DMS114 treated with DMSO at 0.1 percent for 48 hours (cell line): ENCODE measurements at regions not wholly inside any gene's neighbourhood (a gene's known extent, or its start where the extent isn't known, plus 50 kb on each side); places are given as distances from the start of the nearest gene placed in this dataset.
"Not testable (repeated sequence)": the region's sequence is repeated elsewhere in the genome, so short reads cannot be mapped to it uniquely, and the experiment has no call there.

ENCODE experiments used
- DNase-seq: peaks from one replicate; lab custom pipeline; 2025; ENCODE audit not compliant: unreplicated experiment; lab: John Stamatoyannopoulos, UW

DNA sequence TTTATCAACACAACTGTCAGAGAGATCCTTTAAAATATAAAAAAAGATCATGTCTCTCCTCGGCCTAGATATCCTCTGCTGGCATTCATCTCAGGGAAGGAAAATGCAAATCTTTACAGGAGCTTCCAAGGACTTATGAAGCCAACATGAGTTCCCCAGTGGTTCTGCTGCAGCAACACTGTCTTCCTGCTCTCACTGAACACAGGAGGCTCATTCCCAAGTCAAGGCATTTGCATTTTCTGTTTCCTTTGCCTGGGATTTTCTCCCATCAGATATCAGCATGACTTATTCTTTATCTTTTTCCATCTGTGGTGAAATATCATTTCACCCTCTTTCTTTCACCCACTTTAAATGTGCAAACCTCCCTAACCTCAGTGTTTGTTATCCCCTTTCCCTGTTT is 513.8 kb upstream of the ZP4 start:
- DNase-seq = no peak

DNA sequence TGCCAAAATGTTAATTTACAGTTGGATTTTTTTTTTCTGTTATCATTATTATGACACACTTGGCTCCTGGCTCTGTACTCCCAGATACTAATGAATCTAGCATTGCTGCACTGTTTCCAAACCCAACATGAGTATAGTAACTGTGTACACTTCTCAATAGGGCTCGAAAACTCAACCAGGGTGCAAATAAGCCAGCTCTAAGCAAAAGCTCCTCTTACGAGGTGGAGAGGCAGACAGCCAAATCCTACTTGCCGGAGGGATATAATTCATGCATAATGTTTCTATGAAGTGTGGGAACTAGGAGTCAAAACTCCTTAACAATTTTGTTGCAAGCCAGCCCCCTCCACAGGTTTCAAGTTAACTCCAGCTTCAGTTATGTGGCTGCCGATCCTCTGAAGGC is 510.4 kb upstream of the ZP4 start:
- no peak for DNase-seq

DNA sequence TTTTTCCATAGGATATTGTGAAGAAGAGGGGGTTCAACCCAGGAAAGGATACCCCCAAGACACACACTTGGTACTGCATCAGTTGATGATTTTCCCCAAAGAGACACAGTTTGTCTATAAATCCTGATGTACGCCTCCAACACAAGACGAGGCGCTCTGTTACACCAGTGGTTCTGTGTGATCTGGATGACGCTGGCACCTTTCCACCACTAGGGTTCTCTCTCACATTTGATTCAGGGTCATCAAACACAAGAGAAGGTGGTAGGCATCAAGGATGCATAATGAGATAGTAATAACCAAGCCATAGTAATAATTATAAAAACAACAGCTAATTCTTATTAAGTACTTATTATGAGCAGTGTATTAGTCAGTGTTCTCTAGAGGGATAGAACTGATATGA is 508.8 kb upstream of the ZP4 start:
- no peak for DNase-seq

DNA sequence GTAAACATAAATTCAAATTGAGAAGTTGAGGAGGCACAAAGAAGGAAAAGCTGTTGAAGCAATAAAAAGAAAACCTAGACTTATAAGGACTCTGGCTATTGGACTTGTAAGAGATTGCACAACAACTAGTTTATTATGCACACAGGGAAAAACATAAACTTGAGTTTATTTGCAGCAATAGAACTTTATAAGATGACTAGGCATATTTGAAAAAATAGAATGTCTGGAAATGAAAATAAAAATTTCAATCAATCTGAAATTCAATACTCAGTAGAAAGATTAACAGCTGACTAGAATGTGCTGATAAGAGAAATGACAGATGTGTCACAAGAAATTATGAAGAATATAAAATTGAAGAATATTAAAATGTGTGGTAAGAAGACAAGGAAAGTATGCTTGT is 505.4 kb upstream of the ZP4 start:
- no peak for DNase-seq

DNA sequence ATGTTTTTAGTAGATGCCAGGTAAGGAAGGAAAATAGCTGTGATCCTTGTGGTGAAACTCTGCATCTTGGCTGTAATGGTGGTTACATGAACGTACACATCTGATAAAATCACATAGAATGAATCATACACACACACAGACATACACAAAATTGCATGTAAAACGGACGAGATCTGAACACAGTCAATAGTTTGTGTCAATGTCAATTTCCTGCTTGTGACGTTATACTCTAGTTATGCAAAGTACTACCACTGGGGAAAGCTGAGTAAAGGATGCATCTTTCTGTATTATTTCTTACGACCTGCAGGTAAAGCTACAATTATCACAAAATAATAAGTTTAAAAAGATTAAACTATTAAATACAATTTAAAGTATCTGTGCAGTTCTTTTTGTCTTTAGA is 493.7 kb upstream of the ZP4 start:
- DNase-seq = no peak

DNA sequence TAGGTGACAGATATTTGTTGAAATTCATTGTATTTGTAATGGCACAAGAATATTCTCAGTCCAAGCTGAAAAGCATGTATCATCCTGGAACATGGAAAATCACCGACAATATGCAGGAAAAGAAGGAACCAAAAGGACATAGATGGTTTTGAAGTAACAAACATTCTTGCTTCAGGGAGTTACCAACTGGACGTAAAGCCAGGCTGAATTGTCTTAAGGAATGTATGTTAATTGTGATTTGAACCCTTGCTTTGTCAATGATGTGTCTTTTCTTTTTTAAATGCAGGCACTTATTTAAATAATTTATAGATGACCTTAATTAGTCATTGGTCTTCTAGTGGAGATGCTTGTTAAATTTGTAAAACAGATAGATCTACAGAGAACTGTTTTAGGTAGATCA is 489.4 kb upstream of the ZP4 start:
- DNase-seq = no peak

DNA sequence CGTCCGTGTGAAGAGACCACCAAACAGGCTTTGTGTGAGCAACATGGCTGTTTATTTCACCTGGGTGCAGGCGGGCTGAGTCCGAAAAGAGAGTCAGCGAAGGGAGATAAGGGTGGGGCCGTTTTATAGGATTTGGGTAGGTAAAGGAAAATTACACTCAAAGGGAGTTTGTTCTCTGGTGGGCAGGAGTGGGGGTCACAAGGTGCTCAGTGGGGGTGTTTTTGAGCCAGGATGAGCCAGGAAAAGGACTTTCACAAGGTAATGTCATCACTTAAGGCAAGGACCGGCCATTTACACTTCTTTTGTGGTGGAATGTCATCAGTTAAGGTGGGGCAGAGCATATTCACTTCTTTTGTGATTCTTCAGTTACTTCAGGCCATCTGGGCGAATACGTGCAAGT is 488.7 kb upstream of the ZP4 start:
- not testable (repeated sequence) for DNase-seq

DNA sequence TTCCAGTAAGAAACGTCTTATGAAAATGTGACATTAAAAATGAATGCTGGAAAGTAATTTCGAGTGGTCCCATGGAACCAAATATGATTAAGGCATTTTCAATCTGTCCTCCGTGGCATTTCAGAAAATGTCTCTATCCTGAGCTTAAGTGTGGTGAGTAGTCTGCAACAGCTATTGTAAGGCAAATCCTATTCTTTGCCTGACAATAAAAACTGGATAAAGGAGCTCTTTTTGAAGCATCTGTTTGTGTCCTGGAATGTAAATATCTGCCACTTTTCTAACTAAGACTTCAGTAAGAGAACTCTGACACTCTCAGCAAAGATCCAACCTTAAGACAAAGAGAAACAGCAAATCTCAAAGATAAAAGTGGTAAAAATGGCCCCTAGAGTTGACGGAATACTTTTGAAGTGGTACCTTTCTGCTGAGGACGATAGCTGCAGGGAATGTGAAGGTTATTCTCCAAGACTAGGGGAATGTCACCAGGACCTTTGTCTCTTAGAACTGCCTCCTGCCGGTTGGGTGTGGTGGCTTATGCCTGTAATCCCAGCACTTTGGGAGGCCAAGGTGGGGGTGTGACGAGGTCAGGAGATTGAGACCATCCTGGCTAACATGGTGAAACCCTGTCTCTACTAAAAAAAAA is 486.7 kb upstream of the ZP4 start:
- DNase-seq = no peak

DNA sequence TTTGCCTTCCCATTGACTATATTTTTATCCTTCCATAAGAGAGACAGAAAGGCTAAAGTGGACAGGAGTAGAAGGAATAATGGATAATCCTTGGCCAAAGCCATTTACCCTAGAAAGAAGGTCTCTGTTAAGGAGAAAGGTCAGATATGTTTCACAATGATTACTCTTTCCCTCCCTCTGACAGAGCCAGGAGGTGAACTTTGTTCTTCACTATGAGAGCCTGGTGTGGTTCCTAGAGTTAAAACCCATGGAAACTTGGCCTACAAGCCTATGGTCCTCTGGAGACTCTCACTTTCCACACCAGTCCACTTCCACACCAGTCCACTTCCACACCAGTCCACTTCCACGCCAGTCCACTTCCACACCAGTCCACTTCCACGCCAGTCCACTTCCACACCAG is 479.9 kb upstream of the ZP4 start:
- DNase-seq = no peak

DNA sequence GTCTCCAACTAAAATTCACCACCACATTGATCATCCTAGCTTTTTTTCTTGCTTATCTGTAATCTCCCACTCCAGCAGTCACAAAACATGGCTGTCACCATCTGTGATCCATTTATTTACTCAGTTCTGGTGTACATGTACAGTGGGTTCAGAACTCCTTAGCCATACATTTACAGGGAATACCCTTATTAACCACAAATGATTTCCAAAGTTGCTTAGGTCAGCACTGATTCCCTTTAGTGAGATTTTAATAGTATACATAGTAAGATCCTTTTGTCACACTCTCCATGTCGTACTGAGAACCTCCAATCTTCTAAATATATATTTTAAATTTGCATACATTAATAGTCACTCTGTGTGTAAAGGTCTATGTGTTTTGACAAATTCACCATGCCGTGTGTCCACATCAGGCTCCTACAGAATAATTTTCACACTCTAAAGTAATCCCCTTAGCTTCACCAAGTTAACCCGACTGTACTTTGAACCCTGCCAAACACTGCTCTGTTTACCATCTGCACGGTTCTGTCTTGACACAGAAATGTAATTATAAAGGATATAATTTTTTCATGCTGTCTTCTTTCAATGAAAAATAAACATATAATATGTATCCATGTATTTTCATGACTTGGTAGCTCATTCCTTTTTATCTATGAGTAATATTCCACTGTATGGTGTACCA is 473.6 kb upstream of the ZP4 start:
- DNase-seq = no peak

DNA sequence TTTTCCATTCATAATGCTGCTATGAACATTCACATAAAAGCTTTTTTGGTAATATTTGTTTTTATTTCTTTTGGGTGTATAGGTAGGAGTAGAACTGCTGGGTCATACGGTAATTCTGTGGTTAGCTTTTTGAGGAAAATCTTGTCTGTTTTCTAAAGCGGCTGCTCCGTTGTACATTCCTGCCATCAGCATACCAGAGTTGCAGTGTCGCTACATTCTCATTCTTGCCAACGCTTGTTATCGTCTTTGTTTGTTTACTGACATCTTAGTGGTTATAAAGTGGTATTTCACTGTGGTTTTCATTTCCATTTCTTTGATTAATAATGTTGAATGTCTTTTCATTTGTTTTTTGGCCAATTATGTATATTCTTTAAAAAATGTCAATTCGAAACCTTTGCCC is 469.8 kb upstream of the ZP4 start:
- DNase-seq = no peak

DNA sequence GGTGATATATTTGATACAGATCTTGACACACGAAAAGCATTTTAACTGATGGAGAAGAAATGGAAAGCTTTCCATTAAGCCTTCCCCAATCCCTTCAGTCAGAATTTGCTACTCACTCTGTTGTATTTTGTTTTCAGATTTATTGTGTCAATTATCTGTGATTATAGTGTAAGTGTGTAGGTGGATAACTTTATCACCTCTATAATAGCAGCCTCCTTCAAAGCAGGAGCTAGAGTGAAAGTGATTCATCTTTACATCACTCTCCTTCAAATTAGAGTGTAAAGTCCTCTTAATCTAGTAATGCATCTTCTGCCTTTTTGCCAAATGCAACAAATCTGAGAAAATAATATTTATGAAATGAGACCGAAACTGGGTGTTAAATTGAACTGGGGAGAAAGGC is 459.7 kb upstream of the ZP4 start:
- DNase-seq = no peak

DNA sequence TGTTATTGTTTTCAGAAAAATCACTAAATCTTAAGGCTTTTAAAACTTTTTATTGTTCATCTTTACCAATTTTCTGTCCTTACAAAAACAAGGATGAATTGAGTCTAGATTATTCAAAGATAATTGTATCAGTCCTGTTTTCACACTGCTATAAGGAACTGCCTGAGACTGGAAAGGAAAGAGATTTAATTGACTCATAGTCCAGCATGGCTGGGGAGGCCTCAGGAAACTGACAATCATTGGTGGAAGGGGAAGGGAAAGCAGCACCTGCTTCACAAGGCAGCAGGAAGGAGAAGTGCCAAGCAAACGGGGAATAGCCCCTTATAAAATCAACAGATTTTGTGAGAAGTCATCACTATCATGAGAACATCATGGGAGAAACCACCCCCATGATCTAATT is 455.6 kb upstream of the ZP4 start:
- DNase-seq = no peak

DNA sequence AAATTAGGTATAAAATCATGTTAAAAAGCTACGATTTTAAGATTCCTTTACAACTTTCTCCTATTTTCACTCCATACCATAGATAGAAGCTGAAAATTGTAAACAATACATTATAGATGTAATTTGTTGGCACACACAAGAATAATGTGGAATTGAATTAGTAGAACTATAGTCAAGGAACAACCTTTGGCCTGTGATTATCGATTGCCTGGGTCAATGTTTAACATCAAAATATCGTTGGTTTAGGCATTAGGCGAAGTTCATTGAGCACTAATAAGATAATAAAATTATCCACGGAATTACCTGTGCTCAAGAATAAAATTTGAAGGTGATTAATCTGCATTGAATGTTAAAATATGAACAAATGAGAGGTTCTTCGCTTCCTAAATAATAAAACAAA is 455.1 kb upstream of the ZP4 start:
- no peak for DNase-seq

DNA sequence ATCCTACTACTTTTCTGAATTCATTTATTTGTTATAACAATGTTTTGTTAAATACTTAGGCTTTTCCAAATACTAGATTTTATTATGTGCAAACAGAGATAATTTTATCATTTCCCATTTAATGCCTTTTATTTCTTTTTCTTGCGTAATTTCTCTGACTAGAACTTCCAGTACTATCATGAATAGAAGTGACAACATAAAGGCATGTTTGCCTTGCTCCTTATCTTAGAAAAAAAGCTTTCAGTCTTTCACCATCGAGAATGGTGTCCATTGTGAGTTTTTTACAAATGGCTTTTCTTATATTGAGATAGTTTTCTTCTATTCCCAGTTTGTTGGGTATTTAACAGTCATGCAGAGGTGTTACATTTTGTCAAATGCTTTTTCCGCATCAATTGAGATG is 453.1 kb upstream of the ZP4 start:
- no peak for DNase-seq

DNA sequence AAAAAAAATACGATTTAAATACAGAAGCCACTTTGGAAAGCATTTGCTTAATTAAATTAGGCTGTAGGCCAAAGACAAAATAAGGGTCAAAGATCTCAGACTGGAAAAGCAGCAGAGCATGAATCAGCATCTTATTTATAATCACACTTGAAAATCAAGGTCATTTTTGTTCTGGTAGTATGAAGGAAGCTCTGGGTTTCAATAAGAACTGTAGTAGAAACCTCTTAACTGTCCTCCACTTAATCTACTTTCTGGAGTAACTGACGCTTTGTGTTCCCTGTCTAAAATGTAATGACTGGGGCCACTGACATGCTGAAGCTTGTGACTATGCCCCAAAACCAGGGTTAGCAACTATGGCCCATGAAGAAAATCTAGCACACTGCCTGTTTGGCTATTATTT is 450.7 kb upstream of the ZP4 start:
- no peak for DNase-seq

DNA sequence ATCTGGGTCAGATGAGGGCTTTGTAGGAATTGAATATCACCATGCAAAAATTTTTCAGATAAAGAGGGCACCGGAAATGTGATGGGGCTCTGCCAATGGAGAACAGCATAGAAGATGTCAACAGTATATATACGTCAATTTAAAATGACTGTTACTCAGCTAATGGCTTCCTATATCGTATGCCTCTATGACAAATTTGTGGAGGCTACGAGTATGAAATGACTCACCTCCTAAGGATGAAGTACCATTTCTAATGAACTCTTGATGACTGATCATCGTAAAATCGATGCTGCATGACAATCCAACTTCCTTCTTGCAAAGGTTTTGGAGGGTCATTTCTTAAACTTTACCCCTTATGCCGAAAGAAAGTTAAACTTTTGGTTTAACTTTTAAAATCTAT is 450.3 kb upstream of the ZP4 start:
- no peak for DNase-seq

DNA sequence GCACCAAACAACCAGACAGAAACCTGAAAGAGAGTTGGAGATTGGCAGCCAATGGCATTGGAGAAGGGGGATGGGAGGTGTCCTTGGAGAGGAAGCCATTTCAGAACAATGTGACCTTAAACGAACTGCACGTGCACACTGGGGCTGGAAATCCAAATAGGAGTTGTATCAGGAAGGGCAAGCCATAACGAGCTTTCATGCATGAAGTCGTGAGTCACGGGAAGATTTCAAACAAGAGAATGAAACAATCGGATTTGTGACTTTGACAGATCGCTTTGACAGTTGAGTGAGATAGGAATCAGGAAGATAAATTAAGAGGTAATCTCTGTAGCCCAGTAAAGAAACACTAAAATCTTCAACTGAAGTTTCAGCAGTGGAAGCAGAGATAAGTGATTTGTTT is 445.8 kb upstream of the ZP4 start:
- DNase-seq = no peak

DNA sequence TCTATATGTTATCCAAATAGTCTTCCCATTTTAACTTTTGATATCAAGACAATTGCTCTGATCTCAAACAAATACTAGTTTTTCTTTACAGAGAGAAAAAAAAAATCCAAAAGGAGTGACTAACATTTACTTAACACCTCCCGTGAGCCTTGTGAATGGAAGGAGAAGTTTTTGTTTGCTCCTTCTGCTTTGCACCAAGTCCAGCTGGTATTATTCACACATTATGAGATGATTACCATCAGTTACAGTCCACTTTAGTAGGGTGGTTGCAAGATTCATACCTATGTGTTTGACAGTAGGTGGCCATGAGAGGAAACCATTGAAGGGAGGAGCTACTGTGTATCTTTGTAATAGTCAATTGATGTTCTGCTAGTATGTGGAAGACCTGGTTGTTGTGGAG is 443.4 kb upstream of the ZP4 start:
- DNase-seq = no peak

DNA sequence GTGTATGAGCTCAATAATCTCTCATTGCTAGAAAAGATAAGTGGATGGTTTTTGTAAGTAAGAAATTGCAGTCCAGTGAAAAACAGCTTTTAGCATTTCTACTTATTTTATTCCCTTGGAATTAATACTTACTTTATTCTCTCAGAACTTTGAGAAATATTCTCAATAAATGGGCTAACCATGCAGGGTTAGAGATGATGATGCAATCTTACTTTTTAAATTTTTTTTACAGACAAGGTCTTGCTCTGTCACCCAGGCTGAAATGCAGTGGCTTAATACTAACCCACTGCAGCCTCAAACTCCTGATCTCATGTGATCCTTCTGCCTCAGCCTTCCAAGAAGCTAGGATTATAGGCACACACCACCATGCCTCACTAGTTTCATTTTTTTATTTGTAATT is 440.8 kb upstream of the ZP4 start:
- no peak for DNase-seq

DNA sequence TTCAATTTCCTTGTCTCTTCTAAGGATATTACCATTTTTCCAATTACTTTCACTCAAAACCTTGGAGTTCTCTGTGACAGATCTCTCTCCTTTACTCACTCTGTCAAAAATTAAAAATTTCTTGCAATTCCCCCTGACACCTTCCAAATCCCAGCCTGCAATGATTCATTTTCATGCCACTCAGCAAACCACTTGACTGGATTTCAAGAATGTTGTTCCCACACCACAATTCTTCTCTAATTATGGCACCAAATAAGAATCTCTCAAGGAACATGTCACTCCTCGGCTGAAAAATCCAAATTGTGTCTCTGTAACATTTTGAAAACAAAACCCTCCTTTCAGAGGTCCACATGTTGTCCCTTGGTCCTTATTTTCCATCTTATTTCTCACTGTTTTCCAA is 438.9 kb upstream of the ZP4 start:
- no peak for DNase-seq

DNA sequence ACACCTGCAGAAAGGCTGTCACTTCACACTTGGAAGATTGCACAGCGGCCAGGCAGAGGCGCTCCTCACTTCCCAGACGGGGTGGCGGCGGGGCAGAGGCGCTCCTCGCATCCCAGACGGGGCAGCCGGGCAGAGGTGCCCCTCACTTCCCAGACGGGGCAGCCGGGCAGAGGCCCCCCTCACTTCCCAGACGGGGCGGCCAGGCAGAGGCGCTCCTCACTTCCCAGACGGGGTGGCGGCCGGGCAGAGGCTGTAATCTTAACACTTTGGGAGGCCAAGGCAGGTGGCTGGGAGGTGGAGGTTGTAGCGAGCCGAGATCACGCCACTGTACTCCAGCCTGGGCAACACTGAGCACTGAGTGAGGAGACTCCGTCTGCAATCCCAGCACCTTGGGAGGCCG is 436.3 kb upstream of the ZP4 start:
- DNase-seq = not testable (repeated sequence)

DNA sequence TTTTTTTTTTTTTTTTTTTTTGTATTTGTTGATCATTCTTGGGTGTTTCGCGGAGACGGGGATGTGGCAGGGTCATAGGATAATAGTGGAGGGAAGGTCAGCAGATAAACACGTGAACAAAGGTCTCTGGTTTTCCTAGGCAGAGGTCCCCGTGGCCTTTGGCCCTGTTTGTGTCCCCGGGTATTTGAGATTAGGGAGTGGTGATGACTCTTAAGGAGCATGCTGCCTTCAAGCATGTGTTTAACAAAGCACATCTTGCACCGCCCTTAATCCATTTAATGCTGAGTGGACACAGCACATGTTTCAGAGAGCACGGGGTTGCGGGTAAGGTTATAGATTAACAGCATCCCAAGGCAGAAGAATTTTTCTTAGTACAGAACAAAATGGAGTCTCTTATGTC is 435.8 kb upstream of the ZP4 start:
- DNase-seq = not testable (repeated sequence)
